ENCODE measurements at regions not wholly inside any gene's neighbourhood (a gene's known extent, or its start where the extent isn't known, plus 50 kb on each side); places are given as distances from the start of the nearest gene placed in this dataset.

GRCh38 chr9:102032614-102033013 lies 294.2 kb upstream of the GRIN3A start:
- H3K36me3 ChIP-seq (ENCODE audit: insufficient read depth, low read length, poor library complexity, severe bottlenecking) = no peaks in the 10 kb centered on the region
- H3K9me3 ChIP-seq (ENCODE audit: low read depth, low read length, poor library complexity, severe bottlenecking) = peaks cover 17% of the 10 kb centered on the region
- no peak overlapping the region for H3K4me3 ChIP-seq (ENCODE audit: low read depth, low read length, poor library complexity, severe bottlenecking)
- H3K27ac ChIP-seq (ENCODE audit: low read depth, low read length, poor library complexity, severe bottlenecking) = no peak overlapping the region
- POLR2A ChIA-PET (ENCODE audit: low non-redundant PET) = no interaction called here
- CTCF ChIA-PET = no interaction called here
- TF ChIP-seq EZH2 (IDR thresholded peaks at IDR 0.05; ENCODE audit: borderline replicate concordance, low read depth, low read length, poor library complexity, severe bottlenecking) = no peak
- TF ChIP-seq, protein P1, sequence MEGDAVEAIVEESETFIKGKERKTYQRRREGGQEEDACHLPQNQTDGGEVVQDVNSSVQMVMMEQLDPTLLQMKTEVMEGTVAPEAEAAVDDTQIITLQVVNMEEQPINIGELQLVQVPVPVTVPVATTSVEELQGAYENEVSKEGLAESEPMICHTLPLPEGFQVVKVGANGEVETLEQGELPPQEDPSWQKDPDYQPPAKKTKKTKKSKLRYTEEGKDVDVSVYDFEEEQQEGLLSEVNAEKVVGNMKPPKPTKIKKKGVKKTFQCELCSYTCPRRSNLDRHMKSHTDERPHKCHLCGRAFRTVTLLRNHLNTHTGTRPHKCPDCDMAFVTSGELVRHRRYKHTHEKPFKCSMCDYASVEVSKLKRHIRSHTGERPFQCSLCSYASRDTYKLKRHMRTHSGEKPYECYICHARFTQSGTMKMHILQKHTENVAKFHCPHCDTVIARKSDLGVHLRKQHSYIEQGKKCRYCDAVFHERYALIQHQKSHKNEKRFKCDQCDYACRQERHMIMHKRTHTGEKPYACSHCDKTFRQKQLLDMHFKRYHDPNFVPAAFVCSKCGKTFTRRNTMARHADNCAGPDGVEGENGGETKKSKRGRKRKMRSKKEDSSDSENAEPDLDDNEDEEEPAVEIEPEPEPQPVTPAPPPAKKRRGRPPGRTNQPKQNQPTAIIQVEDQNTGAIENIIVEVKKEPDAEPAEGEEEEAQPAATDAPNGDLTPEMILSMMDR (conservative IDR thresholded peaks at IDR 0.05; ENCODE audit: low read depth, low read length) = no peak
- intact Hi-C loops (cut with micrococcal nuclease; ENCODE audit: unreplicated experiment) = no loop called here
- no peaks in the 10 kb centered on the region for H3K27me3 ChIP-seq (replicated peaks; ENCODE audit: insufficient read depth, low read depth, low read length, poor library complexity)
- no TSS peak for BruUV-seq (replicated peaks)
- no peaks in the 10 kb centered on the region for H3K4me1 ChIP-seq (ENCODE audit: insufficient read depth, low read length, poor library complexity, severe bottlenecking)
- DNase-seq (ENCODE audit: low spot score) = no peak

DNA sequence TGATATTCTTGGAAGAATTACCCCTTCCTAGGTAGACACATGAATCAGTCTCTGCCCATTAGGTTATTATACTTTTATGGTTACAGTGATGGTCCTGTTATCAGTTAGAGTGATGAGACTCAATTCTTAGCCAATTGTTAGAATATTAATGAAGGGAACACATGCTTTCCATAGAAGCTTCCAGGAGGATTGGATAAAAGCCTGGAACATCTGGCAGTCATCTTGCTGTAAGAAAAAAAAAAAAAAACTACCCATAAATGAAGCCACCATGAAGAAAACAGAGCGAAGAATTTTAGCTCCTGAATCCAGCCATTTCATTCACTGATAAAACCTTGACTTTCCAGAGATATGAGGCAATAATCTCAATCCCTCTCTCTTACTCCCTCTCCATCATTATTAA lies 262.5 kb upstream of the GRIN3A start:
- intact Hi-C loops (cut with micrococcal nuclease; ENCODE audit: unreplicated experiment) = no loop called here
- no peak overlapping the region for H3K27ac ChIP-seq (ENCODE audit: low read depth, low read length, poor library complexity, severe bottlenecking)
- ChIA-PET CTCF (no interaction called here), POLR2A (ENCODE audit: low non-redundant PET) (no interaction called here)
- peaks cover 5% of the 10 kb centered on the region for H3K9me3 ChIP-seq (ENCODE audit: low read depth, low read length, poor library complexity, severe bottlenecking)
- no peak for DNase-seq (ENCODE audit: low spot score)
- no peaks in the 10 kb centered on the region for H3K4me1 ChIP-seq (ENCODE audit: insufficient read depth, low read length, poor library complexity, severe bottlenecking)
- no peaks in the 10 kb centered on the region for H3K36me3 ChIP-seq (ENCODE audit: insufficient read depth, low read length, poor library complexity, severe bottlenecking)
- H3K27me3 ChIP-seq (replicated peaks; ENCODE audit: insufficient read depth, low read depth, low read length, poor library complexity) = no peaks in the 10 kb centered on the region
- no TSS peak for BruUV-seq (replicated peaks)
- TF ChIP-seq EZH2 (IDR thresholded peaks at IDR 0.05; ENCODE audit: borderline replicate concordance, low read depth, low read length, poor library complexity, severe bottlenecking) = no peak
- TF ChIP-seq, protein P1 (conservative IDR thresholded peaks at IDR 0.05; ENCODE audit: low read depth, low read length) = no peak
- H3K4me3 ChIP-seq (ENCODE audit: low read depth, low read length, poor library complexity, severe bottlenecking) = no peak overlapping the region

DNA sequence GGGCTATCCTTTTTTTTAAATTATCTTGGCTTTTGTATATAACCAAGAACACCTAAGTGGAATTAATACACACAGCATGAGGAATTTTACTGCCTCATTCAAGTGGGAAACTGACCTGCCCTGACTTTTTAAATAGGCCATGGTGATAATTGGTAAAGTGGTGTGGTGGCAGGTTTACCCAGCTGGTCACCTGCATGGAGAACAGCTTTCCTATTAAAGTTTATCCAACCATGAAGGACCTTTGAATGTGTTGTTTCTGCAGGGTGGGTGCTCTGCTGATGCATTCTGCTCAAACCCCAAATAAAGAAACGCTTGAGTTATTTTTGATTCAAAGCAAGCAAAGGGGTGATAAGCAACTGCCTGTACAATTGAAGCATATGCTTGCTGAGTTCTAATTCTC lies 261.0 kb upstream of the GRIN3A start:
- TF ChIP-seq EZH2 (IDR thresholded peaks at IDR 0.05; ENCODE audit: borderline replicate concordance, low read depth, low read length, poor library complexity, severe bottlenecking) = no peak
- H3K9me3 ChIP-seq (ENCODE audit: low read depth, low read length, poor library complexity, severe bottlenecking) = peaks cover 5% of the 10 kb centered on the region
- ChIA-PET CTCF (no interaction called here), POLR2A (ENCODE audit: low non-redundant PET) (interaction anchor here (0.6 kb wide), 1 partner anchor 172 kb away, joined by 3 read pairs; no protein-coding TSS in a partner anchor)
- DNase-seq (ENCODE audit: low spot score) = no peak
- no peak overlapping the region for H3K27ac ChIP-seq (ENCODE audit: low read depth, low read length, poor library complexity, severe bottlenecking)
- no peaks in the 10 kb centered on the region for H3K36me3 ChIP-seq (ENCODE audit: insufficient read depth, low read length, poor library complexity, severe bottlenecking)
- no peaks in the 10 kb centered on the region for H3K4me1 ChIP-seq (ENCODE audit: insufficient read depth, low read length, poor library complexity, severe bottlenecking)
- intact Hi-C loops (cut with micrococcal nuclease; ENCODE audit: unreplicated experiment) = no loop called here
- H3K27me3 ChIP-seq (replicated peaks; ENCODE audit: insufficient read depth, low read depth, low read length, poor library complexity) = no peaks in the 10 kb centered on the region
- no TSS peak for BruUV-seq (replicated peaks)
- no peak overlapping the region for H3K4me3 ChIP-seq (ENCODE audit: low read depth, low read length, poor library complexity, severe bottlenecking)

- intact Hi-C loops (cut with micrococcal nuclease; ENCODE audit: unreplicated experiment) = no loop called here
- ChIA-PET CTCF (no interaction called here), POLR2A (ENCODE audit: low non-redundant PET) (no interaction called here)
Measured at GRCh38 chr9:101995231-101995630, 256.8 kb upstream of the GRIN3A start.

More at GRCh38 chr9:101995231-101995630, 256.8 kb upstream of the GRIN3A start:
- no peak for DNase-seq (ENCODE audit: low spot score)
- peaks cover 3% of the 10 kb centered on the region for H3K9me3 ChIP-seq (ENCODE audit: low read depth, low read length, poor library complexity, severe bottlenecking)
- H3K27me3 ChIP-seq (replicated peaks; ENCODE audit: insufficient read depth, low read depth, low read length, poor library complexity) = no peaks in the 10 kb centered on the region
- no peak for TF ChIP-seq EZH2 (IDR thresholded peaks at IDR 0.05; ENCODE audit: borderline replicate concordance, low read depth, low read length, poor library complexity, severe bottlenecking)
- TF ChIP-seq, protein P1 (conservative IDR thresholded peaks at IDR 0.05; ENCODE audit: low read depth, low read length) = no peak
- H3K27ac ChIP-seq (ENCODE audit: low read depth, low read length, poor library complexity, severe bottlenecking) = no peak overlapping the region
- no TSS peak for BruUV-seq (replicated peaks)
- H3K36me3 ChIP-seq (ENCODE audit: insufficient read depth, low read length, poor library complexity, severe bottlenecking) = no peaks in the 10 kb centered on the region
- no peaks in the 10 kb centered on the region for H3K4me1 ChIP-seq (ENCODE audit: insufficient read depth, low read length, poor library complexity, severe bottlenecking)
- no peak overlapping the region for H3K4me3 ChIP-seq (ENCODE audit: low read depth, low read length, poor library complexity, severe bottlenecking)
